ENCODE measurements at regions not wholly inside any gene's neighbourhood (a gene's known extent, or its start where the extent isn't known, plus 50 kb on each side); places are given as distances from the start of the nearest gene placed in this dataset.
"Not testable (repeated sequence)": the region's sequence is repeated elsewhere in the genome, so short reads cannot be mapped to it uniquely, and the experiment has no call there.

DNA sequence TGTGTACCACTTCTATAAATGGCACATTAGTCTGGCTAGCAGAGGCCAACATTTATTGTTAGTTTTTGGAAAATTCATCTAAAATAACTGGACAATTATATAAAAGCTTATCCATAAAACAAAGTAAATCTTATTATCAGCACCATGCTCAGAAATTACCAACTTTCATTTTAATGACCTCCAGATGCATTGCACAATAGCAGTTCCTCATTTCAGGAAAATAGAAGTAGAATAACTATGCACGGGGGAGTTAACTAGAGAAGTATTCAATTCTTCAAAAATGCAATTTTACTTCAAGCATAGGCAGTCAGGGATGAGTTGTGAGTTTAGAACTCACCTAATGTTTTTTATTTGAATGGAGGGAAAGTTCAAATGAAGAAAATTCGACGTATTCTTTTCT is 1023.5 kb downstream of the PCDH17 start:
- DNase-seq = no peak

DNA sequence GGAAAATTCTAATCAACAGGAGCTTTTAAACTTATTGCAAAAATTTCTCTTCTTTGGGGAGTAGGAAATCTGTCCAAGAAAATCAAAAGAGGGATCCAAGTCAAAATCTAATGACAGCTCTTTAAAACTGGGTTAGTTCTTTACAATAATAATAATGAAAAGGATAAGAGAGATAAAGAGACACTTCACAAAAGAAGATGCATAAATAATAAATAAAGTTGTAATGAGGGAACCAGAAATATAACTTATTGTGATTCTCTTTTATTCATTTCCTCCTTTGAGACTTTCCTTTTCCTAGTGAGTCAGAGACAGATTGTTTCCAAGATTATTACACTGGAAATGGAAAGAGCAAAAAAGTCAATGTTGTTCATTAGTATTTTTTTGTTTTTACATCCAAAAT is 1029.3 kb downstream of the PCDH17 start:
- DNase-seq = no peak

DNA sequence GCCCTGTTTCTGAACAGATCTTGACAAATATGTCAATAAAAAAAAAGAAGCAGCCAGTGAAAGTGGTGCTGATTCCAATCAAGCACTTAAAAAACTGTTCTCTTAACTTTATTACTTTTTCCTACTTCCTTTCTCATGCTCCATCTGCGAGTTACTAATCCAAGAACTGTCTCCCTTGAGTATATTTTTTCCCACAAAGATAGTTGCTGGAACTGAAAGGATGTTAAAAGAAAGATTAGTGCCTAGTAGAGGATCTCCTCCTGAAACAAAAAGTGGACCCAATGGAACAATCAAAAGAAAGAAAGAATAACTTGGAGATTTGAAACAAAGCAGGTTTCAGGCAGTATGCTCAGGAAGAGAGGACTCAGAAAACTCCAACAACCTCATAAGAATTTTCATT is 1034.8 kb downstream of the PCDH17 start:
- no peak for DNase-seq

DNA sequence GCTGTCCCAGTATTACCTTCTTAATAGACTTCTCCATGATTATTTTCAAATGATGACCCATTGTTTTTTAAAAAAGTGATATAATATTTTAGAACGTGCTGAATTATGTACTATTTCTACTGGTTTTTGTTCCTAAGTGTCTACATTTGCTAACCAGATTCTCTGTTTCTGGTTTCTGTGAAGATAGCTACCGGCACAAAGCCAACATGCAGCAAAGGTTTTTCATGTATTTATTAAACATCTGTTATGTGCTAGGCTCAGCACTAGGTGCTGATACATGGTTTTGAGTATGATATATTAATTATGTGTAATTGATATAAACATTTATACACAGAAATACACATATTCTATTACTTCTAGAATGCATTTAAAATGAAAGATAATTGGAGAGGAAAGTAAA is 1035.6 kb downstream of the PCDH17 start:
- no peak for DNase-seq

DNA sequence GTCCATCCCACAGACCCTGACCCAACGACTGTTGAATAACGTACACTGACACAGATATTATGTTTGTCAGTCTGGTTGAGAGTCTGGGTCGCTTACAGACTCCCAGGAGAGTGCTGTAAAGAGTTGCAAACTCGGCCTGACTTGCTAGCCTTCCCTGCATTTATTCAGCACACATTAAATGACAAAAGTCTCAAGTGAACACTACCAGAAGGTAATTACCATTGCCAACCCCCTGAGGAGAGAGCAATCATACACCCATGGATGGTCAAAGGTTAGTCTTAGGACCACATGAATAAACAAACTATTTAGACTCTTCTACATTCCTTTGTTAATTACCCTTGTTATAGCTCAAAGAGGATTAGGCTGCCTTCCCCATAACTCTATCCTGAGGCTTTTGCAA is 1048.6 kb downstream of the PCDH17 start:
- no peak for DNase-seq

DNA sequence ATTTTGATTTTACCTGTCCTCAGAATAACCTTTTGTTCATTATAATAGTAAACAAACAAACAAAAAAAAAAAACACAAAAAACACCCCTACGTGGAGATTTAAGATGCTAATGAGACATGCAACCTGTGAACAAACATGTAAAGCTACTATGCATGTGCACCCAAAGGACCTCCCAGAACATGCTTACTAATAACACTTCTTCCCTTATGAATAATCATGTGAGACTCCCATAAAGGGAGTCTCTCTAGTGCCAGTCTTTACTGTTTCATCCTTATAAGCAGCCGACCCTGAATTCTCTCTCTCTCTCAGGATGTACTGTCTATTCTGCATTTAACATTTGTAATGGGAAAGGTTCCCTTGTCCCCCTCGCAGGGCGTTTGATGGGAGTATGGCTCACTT is 1051.1 kb downstream of the PCDH17 start:
- DNase-seq = no peak

DNA sequence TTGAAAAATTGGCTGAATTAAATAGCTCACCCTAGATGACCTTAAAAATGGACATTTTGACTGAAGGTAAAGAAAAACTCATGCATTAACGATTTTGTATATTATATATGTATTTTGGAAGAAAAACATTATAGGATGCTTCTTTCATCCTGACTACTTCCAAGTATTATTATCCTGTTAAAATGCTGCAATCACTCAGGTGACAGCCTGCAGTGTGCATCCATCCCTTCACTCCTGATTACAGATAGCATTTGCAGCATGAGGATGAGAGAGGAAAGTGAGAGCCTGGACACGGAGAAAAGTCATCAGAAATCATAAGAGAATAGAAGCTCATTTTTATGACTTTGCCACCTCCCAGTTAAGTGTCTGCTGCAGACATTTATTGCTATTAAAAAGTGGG is 1055.6 kb downstream of the PCDH17 start:
- no peak for DNase-seq

DNA sequence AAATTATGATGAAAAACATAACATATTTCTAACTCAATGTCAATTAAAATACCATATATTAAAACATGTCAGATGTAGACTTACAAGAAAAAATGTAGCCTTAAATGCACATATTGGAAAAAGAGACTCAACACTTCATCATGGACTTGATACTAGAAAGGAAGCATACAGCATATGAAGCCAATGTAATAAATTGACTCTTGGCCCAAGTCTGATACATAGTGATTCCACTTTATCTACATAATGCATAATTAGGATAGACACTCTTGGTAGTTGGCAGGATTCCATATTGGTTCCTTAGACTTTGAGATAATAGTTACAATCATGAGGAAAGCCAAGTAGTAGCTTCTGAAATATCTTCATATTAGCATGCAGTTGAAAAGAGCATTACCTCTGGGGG is 1067.0 kb downstream of the PCDH17 start:
- no peak for DNase-seq

DNA sequence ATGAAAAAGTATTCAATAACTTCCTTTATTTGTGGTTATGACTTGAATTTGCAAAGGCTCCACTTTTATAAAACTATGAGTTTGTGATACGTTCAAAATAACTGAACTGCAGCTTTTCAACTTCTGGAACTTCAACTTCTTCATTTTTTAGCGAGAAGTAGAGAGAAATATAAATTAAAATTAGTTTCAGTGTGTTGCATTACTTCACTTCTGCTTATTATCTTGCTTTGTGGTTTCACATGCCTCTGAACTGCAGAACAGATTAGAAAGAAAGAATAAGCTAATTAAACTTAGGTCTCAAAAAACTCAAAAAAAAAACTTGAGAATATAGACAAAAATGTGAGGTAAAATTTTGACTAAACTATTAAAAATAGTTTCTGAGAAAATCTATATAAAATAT is 1073.4 kb downstream of the PCDH17 start:
- no peak for DNase-seq

DNA sequence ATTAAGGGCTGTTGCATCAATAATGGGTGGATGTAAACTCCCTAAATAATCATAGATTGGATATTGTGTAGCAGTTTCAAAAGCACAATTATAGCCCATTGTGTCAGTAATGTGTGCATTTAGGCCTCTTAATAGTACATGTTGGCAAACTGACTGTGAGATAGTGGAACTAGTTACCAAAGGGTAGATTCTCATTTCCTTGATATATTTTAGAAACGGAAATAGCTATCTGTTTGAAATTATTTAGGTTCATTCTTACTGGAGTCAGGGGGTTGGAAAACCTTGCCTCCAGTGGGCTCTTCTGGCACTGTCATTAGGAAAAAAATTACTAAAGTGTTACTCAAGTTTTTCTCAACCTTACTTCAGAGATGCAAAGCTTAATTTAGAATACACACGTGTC is 1074.9 kb downstream of the PCDH17 start:
- no peak for DNase-seq

DNA sequence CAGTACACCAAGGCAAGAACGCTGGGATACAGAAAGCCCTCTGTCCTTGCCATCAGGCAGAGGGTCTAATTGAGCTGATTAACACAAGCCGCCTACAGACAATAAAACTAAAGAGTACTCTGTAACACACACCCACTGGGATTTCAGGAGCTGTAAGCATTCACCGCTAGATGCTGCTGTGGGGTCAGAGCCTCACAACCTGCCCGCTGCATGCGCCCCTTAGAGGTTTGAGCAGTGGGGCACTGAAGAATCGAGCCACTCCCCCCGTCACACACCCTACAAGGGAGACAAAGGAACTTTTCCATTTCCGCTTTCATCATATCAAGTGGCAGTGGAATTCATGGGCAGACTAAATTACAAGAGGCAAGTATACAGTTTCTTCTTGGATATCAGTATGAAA is 1080.6 kb downstream of the PCDH17 start:
- DNase-seq = no peak

DNA sequence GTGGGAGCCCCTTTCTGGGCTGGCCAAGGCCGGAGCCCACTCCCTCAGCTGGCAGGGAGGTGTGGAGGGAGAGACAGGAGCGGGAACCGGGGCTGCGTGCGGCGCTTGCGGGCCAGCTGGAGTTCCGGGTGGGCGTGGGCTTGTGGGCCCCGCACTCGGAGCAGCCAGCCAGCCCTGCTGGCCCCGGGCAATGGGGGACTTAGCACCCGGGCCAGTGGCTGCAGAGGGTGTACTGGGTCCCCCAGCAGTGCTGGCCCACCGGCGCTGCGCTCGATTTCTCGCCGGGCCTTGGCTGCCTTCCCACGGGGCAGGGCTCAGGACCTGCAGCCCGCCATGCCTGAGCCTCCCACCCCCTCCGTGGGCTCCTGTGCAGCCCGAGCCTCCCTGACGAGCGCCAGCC is 1082.5 kb downstream of the PCDH17 start:
- DNase-seq = not testable (repeated sequence)

DNA sequence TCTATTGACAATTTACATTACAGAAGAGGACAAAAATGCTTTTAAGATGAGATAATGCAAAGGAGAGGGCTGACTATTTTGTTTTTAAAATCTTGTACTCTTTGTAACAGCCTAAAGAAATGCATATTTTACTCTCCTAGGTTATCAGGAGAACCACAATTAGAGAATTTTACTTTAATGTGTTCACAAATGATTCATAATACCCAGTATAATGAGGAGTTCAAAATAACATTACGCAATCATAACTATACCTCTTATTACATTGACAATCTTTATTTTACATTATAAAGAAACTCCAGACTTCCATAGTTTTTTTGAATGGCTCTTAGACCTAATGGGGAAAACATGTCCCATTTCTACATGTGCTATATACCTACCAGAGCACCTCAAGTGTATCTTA is 1089.7 kb downstream of the PCDH17 start:
- DNase-seq = no peak

DNA sequence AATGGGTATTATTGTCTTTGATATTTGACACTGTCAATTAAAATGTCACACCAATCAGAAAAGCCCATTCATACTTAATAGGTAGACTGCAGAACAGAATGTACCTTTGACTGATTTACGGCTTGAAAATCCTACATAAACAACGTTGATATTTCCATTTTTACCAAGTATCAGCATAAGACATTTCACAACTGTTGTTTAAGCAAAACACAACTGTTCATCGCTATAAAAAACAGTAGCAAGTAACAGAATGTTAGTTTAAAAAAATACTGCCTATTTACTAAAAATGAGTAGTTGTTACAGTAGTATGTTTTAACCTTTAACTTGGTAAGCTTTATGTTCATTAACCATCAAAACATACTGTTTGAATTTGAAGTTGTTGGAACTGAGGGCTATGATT is 1096.6 kb downstream of the PCDH17 start:
- DNase-seq = no peak

DNA sequence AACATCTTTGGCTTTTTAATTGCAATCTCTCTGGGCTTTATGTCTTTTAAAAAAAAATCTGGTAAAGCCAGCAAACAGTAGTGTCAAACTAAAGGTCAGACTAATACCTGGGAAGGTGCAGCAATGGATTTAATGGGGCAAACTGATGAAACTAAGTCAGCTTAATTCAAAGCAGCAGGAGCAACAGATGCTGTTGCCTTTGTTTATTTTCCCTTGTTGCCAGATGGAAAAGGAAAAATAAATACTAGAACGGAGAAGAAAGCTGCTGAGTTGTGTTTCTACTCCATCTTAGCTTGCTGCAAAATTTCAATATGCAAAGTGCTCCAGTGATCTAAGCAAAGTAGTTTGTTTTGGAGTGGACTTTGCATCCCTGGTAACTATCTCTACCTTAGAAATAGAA is 1097.8 kb downstream of the PCDH17 start:
- no peak for DNase-seq

DNA sequence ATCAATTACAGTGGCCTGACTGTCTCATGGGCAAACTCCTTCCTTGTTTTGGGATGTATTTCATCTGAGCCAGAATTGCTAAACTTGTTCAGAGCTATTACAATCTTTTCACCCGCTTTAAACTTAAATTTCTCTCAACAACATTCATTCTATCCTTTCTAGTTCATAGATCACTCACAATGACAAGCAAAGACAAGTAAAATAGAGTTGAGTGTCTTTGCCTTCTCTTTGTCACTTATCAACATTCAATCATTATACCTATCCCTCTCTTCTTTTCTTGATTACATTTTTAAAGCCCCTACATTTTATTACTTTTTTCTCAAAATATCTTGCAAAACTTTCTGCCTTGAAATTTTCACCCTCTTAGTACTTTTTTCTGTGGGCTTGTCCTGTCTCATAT is 1113.1 kb downstream of the PCDH17 start:
- no peak for DNase-seq

DNA sequence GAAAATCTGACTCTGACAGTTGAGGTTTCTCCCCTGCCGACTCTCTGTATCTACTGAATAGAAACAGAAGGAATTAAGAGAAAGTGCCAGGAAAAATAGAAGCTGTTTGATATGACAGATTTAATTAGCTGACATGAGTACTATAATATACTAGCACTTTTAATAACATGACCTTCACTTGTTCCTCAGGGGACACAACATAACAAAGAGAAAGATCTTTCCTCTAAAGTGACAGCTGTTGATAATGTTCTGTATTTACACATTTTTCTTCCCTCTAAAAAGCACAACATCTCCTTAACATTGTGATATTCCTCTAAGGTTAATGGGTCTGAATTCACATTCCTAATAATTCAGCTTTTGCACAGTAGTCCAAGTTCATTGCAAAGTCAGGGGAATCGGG is 1136.0 kb downstream of the PCDH17 start:
- DNase-seq = no peak

DNA sequence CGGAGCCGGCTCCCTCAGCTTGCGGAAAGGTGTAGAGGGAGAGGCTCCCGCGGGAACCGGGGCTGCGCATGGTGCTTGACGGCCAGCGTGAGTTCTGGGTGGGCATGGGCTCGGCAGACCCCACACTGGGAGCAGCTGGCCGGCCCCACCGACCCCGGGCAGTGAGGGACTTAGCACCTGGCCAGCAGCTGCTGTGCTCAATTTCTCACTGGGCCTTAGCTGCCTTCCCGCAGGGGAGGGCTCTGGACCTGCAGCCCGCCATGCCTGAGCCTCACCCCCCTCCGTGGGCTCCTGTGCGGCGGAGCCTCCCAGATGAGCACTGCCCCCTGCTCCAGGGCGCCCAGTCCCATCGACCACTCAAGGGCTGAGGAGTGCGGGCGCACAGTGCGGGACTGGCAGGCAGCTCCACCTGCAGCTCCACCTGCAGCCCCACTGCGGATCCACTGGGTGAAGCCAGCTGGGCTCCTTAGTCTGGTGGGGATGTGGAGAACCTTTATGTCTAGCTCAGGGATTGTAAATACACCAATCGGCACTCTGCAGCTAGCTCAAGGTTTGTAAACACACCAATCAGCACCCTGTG is 1141.8 kb downstream of the PCDH17 start:
- no peak for DNase-seq

DNA sequence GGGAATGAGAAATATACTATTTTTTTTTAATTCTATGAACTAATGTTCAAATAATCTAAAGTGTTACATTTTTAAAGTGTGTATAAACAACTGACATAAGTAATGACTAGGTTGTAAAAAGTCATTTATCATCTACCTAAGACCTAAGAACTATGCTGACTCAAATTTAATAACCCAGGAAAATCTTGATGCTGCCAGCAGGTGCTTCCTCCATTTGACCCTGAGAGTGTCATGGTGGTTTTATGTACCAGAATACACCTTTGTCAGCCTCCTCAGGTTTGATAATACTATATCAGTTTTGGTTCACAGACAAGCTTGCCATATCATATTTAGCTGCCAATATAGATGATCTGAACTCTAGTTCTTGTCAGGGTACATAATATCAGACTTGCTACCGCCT is 1151.2 kb downstream of the PCDH17 start:
- DNase-seq = no peak

DNA sequence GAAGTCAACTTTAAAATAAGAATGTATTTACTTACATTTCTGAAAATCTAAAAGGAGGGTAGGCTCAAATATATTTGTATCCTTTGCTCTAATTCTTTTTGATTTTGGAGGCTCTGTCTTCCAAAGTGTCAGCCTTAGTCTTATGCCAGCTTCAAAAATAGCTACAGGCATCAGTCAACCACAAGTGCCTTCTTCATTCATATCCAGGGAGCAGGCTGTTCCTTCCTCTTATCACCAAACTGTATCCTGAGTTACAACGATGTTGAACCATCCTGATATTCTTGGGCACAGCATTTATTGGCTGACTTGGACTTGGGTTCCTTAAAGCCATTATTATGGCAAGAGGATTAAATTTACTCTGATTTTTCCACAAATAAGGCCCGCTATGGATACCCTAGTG is 1161.3 kb downstream of the PCDH17 start:
- DNase-seq = no peak

DNA sequence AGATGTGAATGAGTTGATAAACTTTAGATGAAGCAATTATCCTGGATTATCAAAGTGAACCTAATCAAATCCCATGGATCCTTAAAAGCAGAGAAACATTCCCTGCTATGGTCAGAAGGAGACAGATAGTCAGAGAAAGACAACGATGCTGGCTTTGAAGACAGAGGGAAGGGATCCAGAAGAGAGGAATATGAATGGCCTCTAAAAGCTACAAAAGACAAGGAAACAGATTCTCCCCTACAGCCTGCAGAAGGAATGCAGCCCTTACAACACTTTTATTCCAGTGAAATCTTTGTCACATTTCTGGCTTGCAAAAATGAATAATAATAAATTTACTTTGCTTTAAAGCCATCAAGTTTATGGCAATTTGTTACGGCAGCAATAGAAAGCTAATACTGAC is 1164.2 kb downstream of the PCDH17 start:
- DNase-seq = no peak

DNA sequence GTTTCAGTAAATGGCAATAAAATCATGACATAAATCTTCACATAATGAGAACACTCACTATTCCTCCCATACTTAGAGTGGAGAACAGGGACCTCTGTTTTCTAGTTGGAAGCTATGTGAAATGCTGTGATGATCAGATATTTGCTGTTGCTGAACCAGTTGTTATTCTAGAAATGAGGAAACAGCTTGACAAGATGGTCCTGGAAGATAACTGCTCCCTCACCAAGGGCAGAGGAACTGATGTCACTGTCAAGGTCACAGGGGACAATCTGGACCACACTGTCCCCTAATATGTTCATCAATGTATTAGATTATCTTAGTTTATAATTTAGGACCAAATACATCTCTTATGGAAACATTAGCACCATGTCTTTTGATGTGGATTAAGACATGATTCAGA is 1173.3 kb downstream of the PCDH17 start:
- no peak for DNase-seq

DNA sequence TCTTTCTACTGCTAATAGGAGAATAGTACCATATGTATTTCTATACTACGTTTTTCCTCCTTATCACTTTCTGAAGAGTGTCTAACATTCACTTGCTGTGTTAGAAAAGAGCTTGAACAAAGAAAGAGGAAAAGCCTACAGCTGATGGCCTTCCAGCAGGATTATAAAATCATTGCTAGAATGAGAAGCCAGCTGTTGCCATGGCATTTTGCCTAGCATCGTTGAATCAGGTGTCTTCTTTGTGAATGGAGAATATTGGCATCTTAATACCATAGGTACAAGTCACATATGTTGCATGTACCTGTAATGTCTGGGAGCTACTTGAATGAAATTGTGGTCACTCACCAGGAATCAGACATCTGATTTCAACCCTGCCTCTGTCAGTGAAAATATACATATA is 1174.9 kb downstream of the PCDH17 start:
- no peak for DNase-seq

DNA sequence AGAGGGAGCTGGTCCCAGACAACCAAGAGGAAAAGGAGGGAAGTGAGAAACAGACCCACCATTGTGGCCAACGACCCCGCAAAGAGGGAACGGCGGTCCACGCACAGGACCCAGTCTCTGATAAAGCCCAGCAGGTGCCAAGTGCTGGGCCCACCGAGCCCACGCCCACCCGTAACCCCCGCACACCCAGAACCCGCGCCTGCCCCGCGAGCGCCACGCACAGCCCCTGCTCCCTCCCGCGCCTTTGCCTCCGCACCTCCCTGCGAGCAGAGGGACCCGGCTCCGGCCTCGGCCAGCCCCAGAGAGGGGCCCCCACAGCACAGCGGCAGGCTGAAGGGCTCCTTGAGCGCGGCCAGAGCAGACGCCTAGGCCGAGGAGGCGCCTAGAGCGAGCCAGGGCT is 1192.2 kb downstream of the PCDH17 start:
- DNase-seq = no peak

DNA sequence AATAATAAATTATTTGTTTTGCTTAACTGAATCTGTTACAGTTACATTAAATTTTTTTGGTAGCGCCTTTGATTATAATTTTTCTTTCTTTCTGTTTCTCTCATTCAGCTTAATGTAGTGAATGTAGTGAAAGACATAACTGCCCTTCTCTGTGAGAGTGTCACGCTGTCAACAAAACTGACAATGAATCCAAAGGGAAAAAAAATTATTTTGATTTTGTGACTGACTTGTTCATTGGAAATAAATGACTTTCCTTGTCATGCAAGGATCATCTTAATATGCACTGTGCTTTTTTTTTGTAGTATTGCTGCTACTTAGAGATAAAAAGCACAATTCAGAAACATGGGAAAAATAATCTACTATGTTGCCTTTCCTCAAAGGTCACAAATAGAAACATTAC is 1196.4 kb downstream of the PCDH17 start:
- DNase-seq = no peak

DNA sequence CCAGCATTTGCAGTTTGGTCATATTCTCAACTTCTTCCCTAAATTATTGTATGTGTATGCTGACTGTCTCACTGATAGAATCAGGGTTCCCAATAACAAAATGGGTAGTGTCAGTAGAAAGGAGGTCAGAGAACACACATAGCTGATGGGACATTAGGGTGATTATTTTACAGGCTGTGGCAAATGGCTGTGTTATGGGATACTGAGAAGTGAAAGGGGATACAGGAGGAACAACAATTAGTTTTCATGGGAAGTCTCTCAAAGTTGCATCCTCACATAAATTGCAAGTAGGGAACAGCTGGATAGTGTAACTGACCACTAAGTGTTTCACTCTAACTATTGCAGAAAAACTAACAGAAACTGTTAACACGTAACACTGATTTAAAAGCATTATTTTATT is 1199.3 kb downstream of the PCDH17 start:
- DNase-seq = no peak
